Prostate gland (tissue), 2 donors: ENCODE measurements at regions not wholly inside any gene's neighbourhood (a gene's known extent, or its start where the extent isn't known, plus 50 kb on each side); places are given as distances from the start of the nearest gene placed in this dataset.

Experiments
- DNase-seq: peaks from one replicate; pipeline ENCODE4 v3.0.0-alpha.2; 2019; ENCODE audit warnings: low spot score
- H3K27ac ChIP-seq, 2 donors: fragments of 200-600 bp; sonication (generic); 2 replicates each; pipeline ENCODE4 v1.5.1; 2017 to 2019
- H3K27me3 ChIP-seq: fragments of 200-600 bp; sonication (generic); replicated peaks from 2 replicates; pipeline ENCODE4 v1.5.1; 2019; ENCODE audit not compliant: insufficient read depth
- H3K36me3 ChIP-seq, 2 donors: fragments of 200-600 bp; sonication (generic); 1 replicate in 1 of 2; 2 replicates in 1 of 2; pipeline versions ENCODE4 v1.5.1 to v1.8.1; 2017 to 2019
- H3K4me1 ChIP-seq: fragments of 200-600 bp; sonication (generic); replicated peaks from 2 replicates; pipeline ENCODE4 v1.5.1; 2019
- H3K4me3 ChIP-seq, 2 donors: fragments of 200-600 bp; sonication (generic); 2 replicates each; pipeline ENCODE4 v1.5.1; 2017 to 2019
- H3K9me3 ChIP-seq: fragments of 200-600 bp; sonication (generic); 2 replicates; pipeline ENCODE4 v1.5.1; 2017
- POLR2A ChIP-seq: fragments of 450-650 bp; IDR thresholded peaks from one replicate; pipeline ENCODE4 v1.6.1; 2016; ENCODE audit warnings: antibody characterized with exemption, mild to moderate bottlenecking
- POLR2AphosphoS5 ChIP-seq: sonication (generic); formaldehyde crosslinking; IDR thresholded peaks from one replicate; pipeline ENCODE4 v1.6.1; 2017; ENCODE audit warnings: antibody characterized with exemption
- WGBS: methylation state at CpG from one replicate; pipeline ENCODE4 v1.1.5; 2018; 5-methylcytosine and 5-hydroxymethylcytosine counted together
- intact Hi-C: fragments of 100-400 bp; cut with DNase I; formaldehyde crosslinking; loops from one replicate; pipeline ENCODE4 v1.14.2; 2022
- TF ChIP-seq, protein P1 (sequence below), 4 experiments: fragments of 200-600 bp in 2 of 4; fragments of 450-650 bp in 2 of 4; sonication (generic) in 2 of 4; IDR thresholded peaks; 1 replicate in 3 of 4; 2 replicates in 1 of 4; pipeline ENCODE4 v1.5.1; 2016 to 2019; ENCODE audit warnings: antibody characterized with exemption in 4 of 4, mild to moderate bottlenecking in 2 of 4, moderate library complexity in 2 of 4

DNA sequence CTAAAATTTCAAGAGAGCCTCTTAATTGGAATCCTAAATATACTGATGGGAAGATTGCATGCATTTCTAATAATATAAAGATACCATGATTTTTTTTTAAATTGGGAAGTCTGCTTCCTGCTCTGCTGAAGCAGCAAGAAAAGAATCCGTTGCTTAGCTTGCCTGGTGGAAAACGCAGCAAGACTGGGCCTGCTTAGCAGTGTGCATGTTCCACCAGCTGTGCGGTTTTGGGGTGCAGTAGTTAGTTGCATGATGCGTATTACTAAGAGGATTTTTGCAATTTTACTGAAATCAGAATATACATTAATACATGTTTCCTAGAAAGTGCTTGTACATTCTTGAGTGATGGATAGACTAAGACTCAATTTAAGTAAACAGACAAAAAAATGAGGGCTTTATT, 319.9 kb downstream of the CMPK2 start:
- H3K36me3 ChIP-seq, result no peaks in the 10 kb centered on the region
- 59% methylated on average over 4 of the region's 4 CpGs for WGBS
- TF ChIP-seq POLR2AphosphoS5, result no peak
- TF ChIP-seq, protein P1, sequence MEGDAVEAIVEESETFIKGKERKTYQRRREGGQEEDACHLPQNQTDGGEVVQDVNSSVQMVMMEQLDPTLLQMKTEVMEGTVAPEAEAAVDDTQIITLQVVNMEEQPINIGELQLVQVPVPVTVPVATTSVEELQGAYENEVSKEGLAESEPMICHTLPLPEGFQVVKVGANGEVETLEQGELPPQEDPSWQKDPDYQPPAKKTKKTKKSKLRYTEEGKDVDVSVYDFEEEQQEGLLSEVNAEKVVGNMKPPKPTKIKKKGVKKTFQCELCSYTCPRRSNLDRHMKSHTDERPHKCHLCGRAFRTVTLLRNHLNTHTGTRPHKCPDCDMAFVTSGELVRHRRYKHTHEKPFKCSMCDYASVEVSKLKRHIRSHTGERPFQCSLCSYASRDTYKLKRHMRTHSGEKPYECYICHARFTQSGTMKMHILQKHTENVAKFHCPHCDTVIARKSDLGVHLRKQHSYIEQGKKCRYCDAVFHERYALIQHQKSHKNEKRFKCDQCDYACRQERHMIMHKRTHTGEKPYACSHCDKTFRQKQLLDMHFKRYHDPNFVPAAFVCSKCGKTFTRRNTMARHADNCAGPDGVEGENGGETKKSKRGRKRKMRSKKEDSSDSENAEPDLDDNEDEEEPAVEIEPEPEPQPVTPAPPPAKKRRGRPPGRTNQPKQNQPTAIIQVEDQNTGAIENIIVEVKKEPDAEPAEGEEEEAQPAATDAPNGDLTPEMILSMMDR (IDR thresholded peaks at IDR 0.05), result no peak
- no peak for TF ChIP-seq POLR2A
- no peak for DNase-seq
- H3K4me3 ChIP-seq, result no peak overlapping the region
- no peaks in the 10 kb centered on the region for H3K9me3 ChIP-seq
- H3K27ac ChIP-seq, result no peak overlapping the region
- no peaks in the 10 kb centered on the region for H3K27me3 ChIP-seq
- intact Hi-C loops, result no loop called here
- no peaks in the 10 kb centered on the region for H3K4me1 ChIP-seq

DNA sequence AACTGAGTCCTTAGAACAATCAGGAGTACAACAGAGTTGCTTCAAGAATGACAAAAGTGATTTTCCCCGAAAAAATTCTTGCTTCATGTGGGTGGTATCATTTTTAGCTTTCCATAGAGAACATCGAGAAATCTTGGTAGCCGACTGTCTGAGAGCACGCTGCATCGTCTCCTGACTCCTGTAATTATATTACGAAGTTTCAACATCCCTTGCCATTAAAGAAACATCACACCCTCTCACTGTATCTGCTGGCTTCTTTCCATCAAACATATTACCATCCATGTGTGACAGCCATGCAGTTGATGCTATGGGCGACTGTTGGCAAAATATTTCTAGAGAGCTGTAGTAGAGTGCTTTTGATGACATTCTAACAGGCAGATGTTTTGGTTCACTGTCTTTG, 311.2 kb downstream of the CMPK2 start:
- 93% methylated on average over 7 of the region's 7 CpGs for WGBS
- TF ChIP-seq POLR2A (no peak), POLR2AphosphoS5 (no peak)
- TF ChIP-seq, protein P1 (IDR thresholded peaks at IDR 0.05), result no peak
- no peak for DNase-seq

GRCh38 chr2:6556755-6557154, 309.0 kb downstream of the CMPK2 start:
- no peak for DNase-seq
- WGBS, result 69% methylated on average over 3 of the region's 3 CpGs
- TF ChIP-seq, protein P1 (IDR thresholded peaks at IDR 0.05), result no peak
- TF ChIP-seq POLR2A (no peak), POLR2AphosphoS5 (no peak)
- intact Hi-C loops, result no loop called here
- Histone ChIP-seq H3K4me1 (no peaks in the 10 kb centered on the region), H3K9me3 (no peaks in the 10 kb centered on the region), H3K27me3 (no peaks in the 10 kb centered on the region), H3K36me3 (no peaks in the 10 kb centered on the region), H3K4me3 (no peak overlapping the region), H3K27ac (no peak overlapping the region)

More for the DNA sequence above, 311.2 kb downstream of the CMPK2 start:
- Histone ChIP-seq H3K27ac (no peak overlapping the region), H3K9me3 (no peaks in the 10 kb centered on the region), H3K4me1 (no peaks in the 10 kb centered on the region), H3K4me3 (no peak overlapping the region), H3K27me3 (no peaks in the 10 kb centered on the region), H3K36me3 (no peaks in the 10 kb centered on the region)
- intact Hi-C loops, result no loop called here

- no peaks in the 10 kb centered on the region for H3K36me3 ChIP-seq
- H3K9me3 ChIP-seq, result no peaks in the 10 kb centered on the region
- no peak overlapping the region for H3K27ac ChIP-seq
- no peak overlapping the region for H3K4me3 ChIP-seq
- no peaks in the 10 kb centered on the region for H3K27me3 ChIP-seq
- intact Hi-C loops, result no loop called here
- H3K4me1 ChIP-seq, result no peaks in the 10 kb centered on the region
- no peak for DNase-seq
- no peak for TF ChIP-seq POLR2A
- TF ChIP-seq, protein P1 (IDR thresholded peaks at IDR 0.05), result no peak
- no peak for TF ChIP-seq POLR2AphosphoS5
These were observed 308.0 kb downstream of the CMPK2 start for GRCh38 chr2:6557737-6558136.

DNA sequence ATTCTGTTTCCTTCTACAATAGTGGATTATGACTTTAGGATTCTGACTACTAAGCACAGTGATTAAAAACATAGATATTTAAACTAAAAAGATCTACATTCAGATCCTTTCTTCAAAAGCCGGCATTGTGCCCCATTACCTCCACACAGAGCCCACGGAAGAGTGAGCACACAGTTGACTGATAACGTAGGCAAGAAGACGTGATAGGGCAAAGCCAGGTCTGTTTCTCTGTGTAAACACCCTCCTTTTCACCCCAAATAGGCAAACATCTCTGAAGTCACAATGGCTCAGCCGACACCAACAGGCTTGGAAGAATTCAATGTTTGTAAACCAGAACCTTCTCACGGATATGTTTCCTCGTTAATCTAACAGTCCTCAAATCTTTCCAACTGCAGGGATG, 302.9 kb downstream of the CMPK2 start:
- no peaks in the 10 kb centered on the region for H3K9me3 ChIP-seq
- no peaks in the 10 kb centered on the region for H3K27me3 ChIP-seq
- H3K4me1 ChIP-seq, result no peaks in the 10 kb centered on the region
- no peak overlapping the region for H3K4me3 ChIP-seq
- WGBS, result 47% methylated on average over 7 of the region's 7 CpGs
- no peak for DNase-seq
- intact Hi-C loops, result no loop called here
- no peak for TF ChIP-seq POLR2AphosphoS5
- TF ChIP-seq, protein P1 (IDR thresholded peaks at IDR 0.05), result no peak
- no peak for TF ChIP-seq POLR2A
- H3K36me3 ChIP-seq, result no peaks in the 10 kb centered on the region
- H3K27ac ChIP-seq, result no peak overlapping the region
